OCI-LY7 (cell line): ENCODE measurements at regions not wholly inside any gene's neighbourhood (a gene's known extent, or its start where the extent isn't known, plus 50 kb on each side); places are given as distances from the start of the nearest gene placed in this dataset.
"Not testable (repeated sequence)": the region's sequence is repeated elsewhere in the genome, so short reads cannot be mapped to it uniquely, and the experiment has no call there.

ENCODE experiments used
- BruUV-seq: library from RNA; stranded (reverse); fragments of 400-500 nt; replicated peaks from 2 replicates; lab custom pipeline; 2021; lab: Mats Ljungman, UMichigan
- CTCF ChIA-PET: fragments of 300-600 bp; sonication (Branson Sonifier 250); formaldehyde crosslinking; loops from one replicate; lab custom pipeline; 2022; ENCODE audit warnings: antibody characterized with exemption; ENCODE audit not compliant: unreplicated experiment; lab: Charles Lee
- POLR2A ChIA-PET: fragments of 300-600 bp; sonication (Branson Sonifier 250); formaldehyde crosslinking; loops from one replicate; lab custom pipeline; 2022; ENCODE audit warnings: antibody characterized with exemption; lab: Charles Lee
- DNase-seq: peaks from one replicate; pipeline ENCODE4 v3.0.0-alpha.2; 2015; ENCODE audit warnings: low spot score
- H2AFZ ChIP-seq: fragments of 200-600 bp; sonication (generic), shearing (Covaris generic); 2 replicates; pipeline ENCODE4 v1.6.1; 2014; ENCODE audit warnings: mild to moderate bottlenecking, antibody characterized with exemption, low read length, moderate library complexity
- H3K27ac ChIP-seq: fragments of 200-600 bp; sonication (generic); 2 replicates; pipeline ENCODE4 v1.5.1; 2014; ENCODE audit warnings: mixed run types, low read depth, mild to moderate bottlenecking, moderate library complexity, low read length, inconsistent platforms; ENCODE audit not compliant: poor library complexity, severe bottlenecking
- H3K36me3 ChIP-seq: fragments of 200-600 bp; sonication (generic); 2 replicates; pipeline ENCODE4 v1.6.1; 2014; ENCODE audit warnings: mild to moderate bottlenecking, antibody characterized with exemption, low read length, moderate library complexity, mixed read lengths; ENCODE audit not compliant: insufficient read depth
- H3K4me1 ChIP-seq: fragments of 200-600 bp; sonication (generic); 2 replicates; pipeline ENCODE4 v1.5.1; 2014; ENCODE audit warnings: mild to moderate bottlenecking, low read length; ENCODE audit not compliant: insufficient read depth, poor library complexity, severe bottlenecking
- H3K4me2 ChIP-seq: fragments of 200-600 bp; sonication (generic); 2 replicates; pipeline ENCODE4 v1.6.1; 2014; ENCODE audit warnings: mild to moderate bottlenecking, low read length
- H3K4me3 ChIP-seq: fragments of 200-600 bp; sonication (generic); 2 replicates; pipeline ENCODE4 v1.5.1; 2014; ENCODE audit warnings: mild to moderate bottlenecking, low read depth, low read length; ENCODE audit not compliant: poor library complexity, severe bottlenecking
- H3K79me2 ChIP-seq: fragments of 200-600 bp; sonication (generic); 2 replicates; pipeline ENCODE4 v1.6.1; 2016; ENCODE audit warnings: low read depth, mild to moderate bottlenecking, low read length, moderate library complexity, mixed read lengths; ENCODE audit not compliant: insufficient read depth
- H3K9me2 ChIP-seq: fragments of 200-600 bp; sonication (generic); 2 replicates; pipeline ENCODE4 v1.6.1; 2016; ENCODE audit warnings: mild to moderate bottlenecking, low read length, mixed read lengths; ENCODE audit not compliant: insufficient read depth
- H3K9me3 ChIP-seq: fragments of 200-600 bp; sonication (generic); 2 replicates; pipeline ENCODE4 v1.6.1; 2014; ENCODE audit warnings: mild to moderate bottlenecking, mixed run types, low read length, mixed read lengths
- H4K20me1 ChIP-seq: fragments of 200-600 bp; sonication (generic); 2 replicates; pipeline ENCODE4 v1.6.1; 2014; ENCODE audit warnings: mild to moderate bottlenecking, antibody characterized with exemption, low read length, moderate library complexity, mixed read lengths; ENCODE audit not compliant: insufficient read depth
- CTCF ChIP-seq: fragments of 200-600 bp; sonication (generic); conservative IDR thresholded peaks from 2 replicates; pipeline ENCODE4 v1.5.1; 2014; ENCODE audit warnings: mild to moderate bottlenecking, antibody characterized with exemption, low read length, moderate library complexity, mixed read lengths
- EZH2phosphoT487 ChIP-seq: fragments of 200-600 bp; sonication (generic); IDR thresholded peaks from 2 replicates; pipeline ENCODE4 v1.6.1; 2018; ENCODE audit warnings: low read depth, borderline replicate concordance, mild to moderate bottlenecking, mixed run types, antibody characterized with exemption, low read length, moderate library complexity, mixed read lengths
- intact Hi-C: fragments of 100-400 bp; cut with micrococcal nuclease; formaldehyde crosslinking; loops from one replicate; pipeline ENCODE4 v1.10.0; 2022; ENCODE audit not compliant: unreplicated experiment

GRCh38 chr3:150341891-150342290 is 66.2 kb upstream of the TSC22D2 start:
- Histone ChIP-seq H3K36me3 (no peaks in the 10 kb centered on the region), H3K27ac (no peak overlapping the region), H3K79me2 (no peaks in the 10 kb centered on the region), H2AFZ (no peak overlapping the region), H3K9me3 (no peaks in the 10 kb centered on the region; the same call in 1 of the 2 replicates), H3K4me1 (no peaks in the 10 kb centered on the region), H3K4me3 (no peak overlapping the region), H3K4me2 (no peak overlapping the region), H3K9me2 (no peaks in the 10 kb centered on the region), H4K20me1 (no peaks in the 10 kb centered on the region)
- POLR2A ChIA-PET, result no interaction called here
- no peak for DNase-seq
- intact Hi-C loops, result no loop called here
- CTCF ChIA-PET, result no interaction called here
- BruUV-seq, result no TSS peak
- TF ChIP-seq EZH2phosphoT487 (no peak), CTCF (no peak)

DNA sequence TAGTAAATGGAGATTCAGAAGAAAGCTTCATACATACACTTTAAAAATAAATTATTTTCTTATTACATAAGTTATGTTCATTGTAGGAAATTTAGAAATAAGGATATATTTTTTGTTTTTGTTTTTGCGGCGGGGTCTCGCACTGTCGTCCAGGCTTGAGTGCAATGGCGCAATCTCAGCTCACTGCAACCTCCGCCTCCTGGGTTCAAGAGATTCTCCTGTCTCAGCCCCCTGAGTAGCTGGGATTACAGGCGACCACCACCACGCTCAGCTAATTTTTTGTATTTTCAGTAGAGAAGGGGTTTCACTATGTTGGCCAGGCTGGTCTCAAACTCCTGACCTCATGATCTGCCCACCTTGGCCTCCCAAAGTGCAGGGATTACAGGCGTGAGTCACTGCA is 71.7 kb upstream of the TSC22D2 start:
- H3K4me1 ChIP-seq, H3K4me2 ChIP-seq, BruUV-seq, H3K4me3 ChIP-seq, H4K20me1 ChIP-seq, DNase-seq, H3K36me3 ChIP-seq, H3K9me2 ChIP-seq, H3K9me3 ChIP-seq, intact Hi-C loops, H3K27ac ChIP-seq, CTCF ChIA-PET, H3K79me2 ChIP-seq, H2AFZ ChIP-seq: not testable (repeated sequence)
- POLR2A ChIA-PET, result interaction anchor here (0.9 to 1.0 kb wide), 2 partner anchors 11 to 566 kb away, joined by 3 to 7 read pairs; no protein-coding TSS in a partner anchor

GRCh38 chr3:150335631-150336030 is 72.5 kb upstream of the TSC22D2 start:
- no peak overlapping the region for H3K4me3 ChIP-seq
- H3K27ac ChIP-seq, result no peak overlapping the region
- BruUV-seq, result no TSS peak
- no peaks in the 10 kb centered on the region for H3K9me2 ChIP-seq
- H3K36me3 ChIP-seq, result no peaks in the 10 kb centered on the region
- H2AFZ ChIP-seq, result no peak overlapping the region
- intact Hi-C loops, result no loop called here
- no peak overlapping the region for H3K4me2 ChIP-seq
- ChIA-PET CTCF (no interaction called here), POLR2A (interaction anchor here (0.9 to 1.0 kb wide), 2 partner anchors 10 to 567 kb away, joined by 3 to 7 read pairs; no protein-coding TSS in a partner anchor)
- no peak for TF ChIP-seq CTCF
- no peak for TF ChIP-seq EZH2phosphoT487
- H3K9me3 ChIP-seq, result no peaks in the 10 kb centered on the region; the same call in 1 of the 2 replicates
- no peaks in the 10 kb centered on the region for H3K4me1 ChIP-seq
- no peaks in the 10 kb centered on the region for H4K20me1 ChIP-seq
- no peak for DNase-seq
- H3K79me2 ChIP-seq, result no peaks in the 10 kb centered on the region
